RWPE2 (cell line): ENCODE measurements at regions not wholly inside any gene's neighbourhood (a gene's known extent, or its start where the extent isn't known, plus 50 kb on each side); places are given as distances from the start of the nearest gene placed in this dataset.

Experiments used
- ATAC-seq: fragments of 200-7000 bp; cut with Tn5 transposase; 3 replicates; pipeline ENCODE4 v1.9.1; 2021; ENCODE audit warnings: low read depth
- DNase-seq: peaks from one replicate; pipeline ENCODE4 v3.0.0-alpha.2; 2020; ENCODE audit warnings: low spot score
- H3K27ac ChIP-seq: fragments of 450-650 bp; 2 replicates; pipeline ENCODE4 v1.5.1; 2017; ENCODE audit warnings: mild to moderate bottlenecking; ENCODE audit not compliant: poor library complexity, severe bottlenecking
- H3K27me3 ChIP-seq: fragments of 250-450 bp; sonication (Bioruptor Pico); 2 replicates; pipeline ENCODE4 v1.5.1; 2021; ENCODE audit warnings: mild to moderate bottlenecking, moderate library complexity; ENCODE audit not compliant: insufficient read depth, poor library complexity, severe bottlenecking
- H3K36me3 ChIP-seq: fragments of 250-450 bp; sonication (Bioruptor Pico); 2 replicates; pipeline ENCODE4 v1.5.1; 2020; ENCODE audit warnings: low read depth, mild to moderate bottlenecking, moderate library complexity
- H3K4me1 ChIP-seq: fragments of 250-450 bp; sonication (Bioruptor Pico); 2 replicates; pipeline ENCODE4 v1.5.1; 2021; ENCODE audit warnings: mild to moderate bottlenecking, moderate library complexity; ENCODE audit not compliant: insufficient read depth, poor library complexity, severe bottlenecking
- H3K4me3 ChIP-seq: fragments of 250-450 bp; sonication (Bioruptor Pico); 2 replicates; pipeline ENCODE4 v1.5.1; 2021; ENCODE audit warnings: mild to moderate bottlenecking, moderate library complexity; ENCODE audit not compliant: severe bottlenecking
- H3K9me3 ChIP-seq: fragments of 250-450 bp; sonication (Bioruptor Pico); 2 replicates; pipeline ENCODE4 v1.5.1; 2021; ENCODE audit warnings: mild to moderate bottlenecking, moderate library complexity; ENCODE audit not compliant: severe bottlenecking
- TF ChIP-seq, protein P1 (sequence below): fragments of 450-650 bp; IDR thresholded peaks from one replicate; pipeline ENCODE4 v1.5.1; 2017; ENCODE audit warnings: mild to moderate bottlenecking, moderate library complexity; ENCODE audit not compliant: poor library complexity, severe bottlenecking

DNA sequence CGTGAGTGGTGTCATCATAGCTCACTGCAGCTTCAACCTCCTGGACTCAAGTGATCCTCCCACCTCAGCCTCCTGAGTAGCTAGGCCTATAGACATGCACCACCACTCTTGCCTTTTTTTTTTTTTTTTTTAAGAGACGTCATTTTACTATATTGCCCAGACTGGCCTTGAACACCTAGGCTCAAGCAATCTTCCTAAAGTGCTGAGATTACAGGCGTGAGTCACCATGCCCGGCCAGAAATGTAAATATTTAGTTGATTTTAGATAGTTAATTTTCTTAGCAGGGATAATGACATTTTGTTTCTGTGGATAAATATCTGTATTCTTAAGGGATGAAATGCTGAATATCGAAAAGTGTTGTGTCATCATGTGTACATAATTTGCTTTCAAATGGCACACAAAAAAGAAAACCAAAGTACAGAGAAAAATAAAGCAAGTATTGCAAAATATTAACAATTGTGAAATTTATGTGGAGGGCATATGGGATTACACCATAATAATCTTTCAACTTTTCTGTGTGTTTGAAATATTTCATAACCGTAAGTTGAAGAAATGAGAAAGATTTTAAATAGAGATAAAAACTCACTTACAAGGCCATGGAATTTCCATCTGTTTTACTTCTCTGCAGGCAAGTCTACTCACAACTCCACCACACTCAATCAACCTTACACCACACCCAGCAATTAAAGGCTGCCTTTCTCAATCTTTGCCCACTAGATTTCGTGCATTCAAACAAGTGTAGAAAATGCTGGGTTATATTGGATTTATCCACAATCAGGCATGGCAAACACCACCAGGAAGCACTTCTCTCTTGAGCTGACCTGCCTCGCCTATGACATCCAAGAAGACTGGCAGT lies 93.7 kb downstream of the SPTSSA start:
- H3K36me3 ChIP-seq = no peaks in the 10 kb centered on the region
- peak overlapping the region; percentile 74 for H3K27ac ChIP-seq
- no peak for DNase-seq

DNA sequence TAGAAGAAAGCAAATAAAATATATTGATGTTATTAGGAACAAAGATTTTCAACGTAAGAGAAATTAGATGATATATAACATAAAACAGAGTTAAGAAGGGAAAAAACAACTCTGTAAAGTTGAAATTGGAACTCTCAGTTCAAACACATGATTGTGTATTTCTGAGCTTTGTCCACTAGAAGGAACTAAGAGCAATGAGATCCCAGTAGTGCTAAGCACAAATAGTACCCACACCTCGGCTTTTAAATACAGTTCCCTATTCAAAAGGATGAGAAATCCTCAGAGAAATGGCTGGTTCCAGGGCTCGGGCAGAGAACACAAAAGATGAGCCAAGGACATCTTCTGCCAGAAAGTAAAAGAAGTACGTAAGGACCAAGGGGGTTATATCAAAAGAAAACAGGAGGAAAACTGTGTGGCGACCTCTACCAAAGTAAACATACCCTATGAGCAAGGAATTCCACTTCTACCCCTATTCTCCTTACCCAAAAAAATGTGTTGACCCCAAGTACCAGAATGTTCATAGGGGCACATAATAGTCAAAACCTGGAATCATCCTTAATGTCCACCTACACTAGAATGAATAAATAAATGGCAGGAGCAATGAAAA lies 96.6 kb downstream of the SPTSSA start:
- no peaks in the 10 kb centered on the region for H3K36me3 ChIP-seq
- peaks cover 41% of the 10 kb centered on the region for H3K4me1 ChIP-seq
- H3K9me3 ChIP-seq = no peaks in the 10 kb centered on the region
- no peak overlapping the region for H3K4me3 ChIP-seq
- ATAC-seq = no peak
- no peaks in the 10 kb centered on the region for H3K27me3 ChIP-seq
- DNase-seq = no peak
- peak overlapping the region; percentile 82 for H3K27ac ChIP-seq
- TF ChIP-seq, protein P1, sequence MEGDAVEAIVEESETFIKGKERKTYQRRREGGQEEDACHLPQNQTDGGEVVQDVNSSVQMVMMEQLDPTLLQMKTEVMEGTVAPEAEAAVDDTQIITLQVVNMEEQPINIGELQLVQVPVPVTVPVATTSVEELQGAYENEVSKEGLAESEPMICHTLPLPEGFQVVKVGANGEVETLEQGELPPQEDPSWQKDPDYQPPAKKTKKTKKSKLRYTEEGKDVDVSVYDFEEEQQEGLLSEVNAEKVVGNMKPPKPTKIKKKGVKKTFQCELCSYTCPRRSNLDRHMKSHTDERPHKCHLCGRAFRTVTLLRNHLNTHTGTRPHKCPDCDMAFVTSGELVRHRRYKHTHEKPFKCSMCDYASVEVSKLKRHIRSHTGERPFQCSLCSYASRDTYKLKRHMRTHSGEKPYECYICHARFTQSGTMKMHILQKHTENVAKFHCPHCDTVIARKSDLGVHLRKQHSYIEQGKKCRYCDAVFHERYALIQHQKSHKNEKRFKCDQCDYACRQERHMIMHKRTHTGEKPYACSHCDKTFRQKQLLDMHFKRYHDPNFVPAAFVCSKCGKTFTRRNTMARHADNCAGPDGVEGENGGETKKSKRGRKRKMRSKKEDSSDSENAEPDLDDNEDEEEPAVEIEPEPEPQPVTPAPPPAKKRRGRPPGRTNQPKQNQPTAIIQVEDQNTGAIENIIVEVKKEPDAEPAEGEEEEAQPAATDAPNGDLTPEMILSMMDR = peak; percentile 22

More for the DNA sequence above, 93.7 kb downstream of the SPTSSA start:
- Histone ChIP-seq H3K9me3 (no peaks in the 10 kb centered on the region), H3K4me3 (no peak overlapping the region), H3K27me3 (no peaks in the 10 kb centered on the region), H3K4me1 (peaks cover 49% of the 10 kb centered on the region)
- ATAC-seq = peak; percentile 75
- TF ChIP-seq, protein P1 = no peak

DNA sequence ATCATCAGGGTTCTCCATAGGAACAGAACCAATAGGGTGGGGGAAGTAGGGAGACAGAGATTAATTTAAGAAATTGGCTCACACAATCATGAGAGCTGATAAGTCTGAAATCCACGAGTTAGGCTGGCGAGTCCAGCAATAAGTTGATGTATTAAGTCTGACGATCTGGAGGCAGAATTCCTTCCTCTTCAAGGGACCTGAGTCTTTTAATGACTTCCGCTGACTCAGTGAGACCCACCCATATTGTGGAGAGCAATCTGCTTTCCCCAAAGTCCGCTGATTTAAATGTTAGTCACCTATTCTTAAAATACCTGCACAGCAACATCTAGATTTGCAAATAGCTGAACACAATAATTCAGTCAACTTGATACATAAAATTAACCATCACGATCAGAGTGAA lies 97.8 kb downstream of the SPTSSA start:
- TF ChIP-seq, protein P1 = no peak
- peaks cover 39% of the 10 kb centered on the region for H3K4me1 ChIP-seq
- DNase-seq (no peak), ATAC-seq (peak; percentile 68)
- H3K9me3 ChIP-seq = no peaks in the 10 kb centered on the region
- H3K4me3 ChIP-seq = no peak overlapping the region
- H3K27me3 ChIP-seq = no peaks in the 10 kb centered on the region
- no peaks in the 10 kb centered on the region for H3K36me3 ChIP-seq
- peak overlapping the region; percentile 82 for H3K27ac ChIP-seq

DNA sequence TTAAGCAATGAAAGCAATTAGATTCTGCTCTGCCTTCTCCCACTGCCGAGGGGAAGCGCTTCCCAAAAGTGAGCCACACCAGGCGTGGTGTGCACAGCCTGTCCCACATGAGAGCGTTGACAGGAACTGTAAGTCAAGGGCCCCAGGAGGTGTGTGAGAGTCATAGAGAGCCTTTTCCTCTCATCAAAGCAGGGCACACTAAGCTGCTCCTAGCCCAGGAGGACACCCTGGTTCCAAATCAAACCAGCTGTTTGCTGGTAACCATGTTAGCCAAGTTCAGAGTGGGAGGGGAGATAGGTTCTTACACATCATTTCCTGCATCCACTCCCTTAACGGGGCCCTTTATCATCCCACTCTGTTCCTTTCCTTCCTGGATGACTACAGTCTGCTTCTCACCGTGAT lies 98.3 kb downstream of the SPTSSA start:
- H3K36me3 ChIP-seq = no peaks in the 10 kb centered on the region
- peaks cover 39% of the 10 kb centered on the region for H3K4me1 ChIP-seq
- no peaks in the 10 kb centered on the region for H3K9me3 ChIP-seq
- H3K27me3 ChIP-seq = no peaks in the 10 kb centered on the region
- DNase-seq (no peak), ATAC-seq (peak; percentile 24; the same call in 2 of the 3 replicates)
- peak overlapping the region; percentile 82 for H3K27ac ChIP-seq
- TF ChIP-seq, protein P1 = no peak
- no peak overlapping the region for H3K4me3 ChIP-seq
